DND-41 (cell line): ENCODE measurements at regions not wholly inside any gene's neighbourhood (a gene's known extent, or its start where the extent isn't known, plus 50 kb on each side); places are given as distances from the start of the nearest gene placed in this dataset.

Experiments
- ATAC-seq: fragments of 200-7000 bp; cut with Tn5 transposase; 3 replicates; pipeline ENCODE4 v1.9.1; 2021; ENCODE audit warnings: low read depth; ENCODE audit not compliant: insufficient read depth
- DNase-seq: peaks from one replicate; pipeline ENCODE4 v3.0.0-alpha.2; 2020
- H2AFZ ChIP-seq: 2 replicates; pipeline ENCODE4 v1.6.0; 2012; ENCODE audit warnings: low read depth, low read length
- H3K27ac ChIP-seq: 2 replicates; pipeline ENCODE4 v1.5.1; 2012; ENCODE audit warnings: low read length, inconsistent platforms
- H3K27me3 ChIP-seq: fragments of 200-600 bp; sonication (generic); 2 replicates; pipeline ENCODE4 v1.6.0; 2012; ENCODE audit warnings: low read length, mild to moderate bottlenecking, inconsistent platforms; ENCODE audit not compliant: insufficient read depth, poor library complexity
- H3K36me3 ChIP-seq: 2 replicates; pipeline ENCODE4 v1.5.1; 2012; ENCODE audit warnings: low read length, inconsistent platforms; ENCODE audit not compliant: insufficient read depth
- H3K4me1 ChIP-seq: 2 replicates; pipeline ENCODE4 v1.5.1; 2012; ENCODE audit warnings: mild to moderate bottlenecking, low read length; ENCODE audit not compliant: insufficient read depth
- H3K4me2 ChIP-seq: 2 replicates; pipeline ENCODE4 v1.6.0; 2012; ENCODE audit warnings: mild to moderate bottlenecking, moderate library complexity, low read length, inconsistent platforms; ENCODE audit not compliant: insufficient read depth
- H3K4me3 ChIP-seq, 2 experiments: fragments of 200-600 bp in 1 of 2; shearing (Covaris generic) in 1 of 2; 2 replicates each; pipeline ENCODE4 v1.5.1; 2012 to 2016; ENCODE audit warnings: inconsistent platforms in 2 of 2, low read length in 2 of 2, mild to moderate bottlenecking in 2 of 2, low read depth in 1 of 2, moderate library complexity in 1 of 2
- H3K79me2 ChIP-seq: 2 replicates; pipeline ENCODE4 v1.6.0; 2012; ENCODE audit warnings: low read length, inconsistent platforms; ENCODE audit not compliant: insufficient read depth
- H3K9ac ChIP-seq: 2 replicates; pipeline ENCODE4 v1.6.0; 2012; ENCODE audit warnings: low read depth, mild to moderate bottlenecking, inconsistent platforms, low read length, moderate library complexity
- H3K9me3 ChIP-seq: 2 replicates; pipeline ENCODE4 v1.5.1; 2012; ENCODE audit warnings: low read length, moderate library complexity, mild to moderate bottlenecking, inconsistent platforms; ENCODE audit not compliant: insufficient read depth, severe bottlenecking
- H4K20me1 ChIP-seq: 2 replicates; pipeline ENCODE4 v1.6.0; 2012; ENCODE audit warnings: low read length; ENCODE audit not compliant: insufficient read depth
- EZH2 ChIP-seq: IDR thresholded peaks from 3 replicates; pipeline ENCODE4 v1.6.1; 2012; ENCODE audit warnings: borderline replicate concordance, low read depth, mild to moderate bottlenecking, moderate library complexity, low read length, inconsistent platforms; ENCODE audit not compliant: severe bottlenecking
- TF ChIP-seq, protein P1 (sequence below): IDR thresholded peaks from 2 replicates; pipeline ENCODE4 v1.5.1; 2012; ENCODE audit warnings: borderline replicate concordance, low read length, moderate library complexity, mild to moderate bottlenecking; ENCODE audit not compliant: poor library complexity, severe bottlenecking; ENCODE audit errors: extremely low read depth

DNA sequence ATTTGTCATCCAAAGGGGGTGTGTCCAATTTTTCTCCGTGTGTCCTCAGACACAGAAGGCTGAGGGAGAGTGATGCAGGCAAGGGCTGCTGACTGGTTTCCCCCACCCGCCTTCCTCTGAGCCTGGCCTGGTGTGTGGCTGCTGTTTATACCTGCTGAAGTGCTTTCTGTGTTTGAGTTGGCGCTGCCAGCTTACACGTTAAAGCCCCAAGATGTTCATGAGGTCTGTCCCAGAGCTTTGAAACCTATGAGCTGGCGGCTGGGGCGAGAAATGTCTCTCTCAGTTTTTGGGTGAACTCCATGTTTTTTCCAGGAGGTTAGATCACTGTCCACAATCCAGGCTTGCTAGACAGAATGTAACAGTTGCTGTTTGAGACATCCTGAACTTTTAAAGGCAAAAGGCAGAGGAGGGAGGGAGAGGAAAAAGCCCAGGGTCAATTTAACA lies 69.0 kb upstream of the CCN2 start:
- no peaks in the 10 kb centered on the region for H3K79me2 ChIP-seq
- ATAC-seq, result no peak
- H3K9ac ChIP-seq, result no peak overlapping the region
- no peak overlapping the region for H3K4me3 ChIP-seq
- no peaks in the 10 kb centered on the region for H3K36me3 ChIP-seq
- H4K20me1 ChIP-seq, result no peaks in the 10 kb centered on the region
- H3K27ac ChIP-seq, result no peak overlapping the region
- no peaks in the 10 kb centered on the region for H3K9me3 ChIP-seq
- DNase-seq, result no peak
- H2AFZ ChIP-seq, result no peak overlapping the region
- TF ChIP-seq, protein P1, sequence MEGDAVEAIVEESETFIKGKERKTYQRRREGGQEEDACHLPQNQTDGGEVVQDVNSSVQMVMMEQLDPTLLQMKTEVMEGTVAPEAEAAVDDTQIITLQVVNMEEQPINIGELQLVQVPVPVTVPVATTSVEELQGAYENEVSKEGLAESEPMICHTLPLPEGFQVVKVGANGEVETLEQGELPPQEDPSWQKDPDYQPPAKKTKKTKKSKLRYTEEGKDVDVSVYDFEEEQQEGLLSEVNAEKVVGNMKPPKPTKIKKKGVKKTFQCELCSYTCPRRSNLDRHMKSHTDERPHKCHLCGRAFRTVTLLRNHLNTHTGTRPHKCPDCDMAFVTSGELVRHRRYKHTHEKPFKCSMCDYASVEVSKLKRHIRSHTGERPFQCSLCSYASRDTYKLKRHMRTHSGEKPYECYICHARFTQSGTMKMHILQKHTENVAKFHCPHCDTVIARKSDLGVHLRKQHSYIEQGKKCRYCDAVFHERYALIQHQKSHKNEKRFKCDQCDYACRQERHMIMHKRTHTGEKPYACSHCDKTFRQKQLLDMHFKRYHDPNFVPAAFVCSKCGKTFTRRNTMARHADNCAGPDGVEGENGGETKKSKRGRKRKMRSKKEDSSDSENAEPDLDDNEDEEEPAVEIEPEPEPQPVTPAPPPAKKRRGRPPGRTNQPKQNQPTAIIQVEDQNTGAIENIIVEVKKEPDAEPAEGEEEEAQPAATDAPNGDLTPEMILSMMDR, result no peak
- TF ChIP-seq EZH2, result no peak
- no peak overlapping the region for H3K4me2 ChIP-seq
- no peaks in the 10 kb centered on the region for H3K4me1 ChIP-seq
- no peaks in the 10 kb centered on the region for H3K27me3 ChIP-seq

DNA sequence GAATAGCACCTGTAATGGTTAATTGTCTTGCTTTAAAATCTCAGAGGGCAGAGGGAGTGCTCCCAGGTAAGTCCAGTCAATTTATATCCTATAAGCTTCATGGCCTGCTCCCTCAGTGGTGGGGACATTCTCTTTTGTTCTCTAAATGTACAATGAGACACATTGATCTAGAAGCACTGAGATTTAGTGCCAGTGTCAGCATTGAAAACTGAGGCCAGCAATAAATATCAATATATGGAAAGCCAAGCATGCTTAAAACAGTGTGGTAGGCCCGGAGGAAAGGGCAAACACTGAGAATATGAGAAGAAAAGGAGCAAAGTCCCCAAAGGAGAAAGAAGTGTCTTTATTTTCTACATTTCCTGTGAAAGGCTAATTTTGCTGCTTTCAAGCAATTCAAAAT lies 68.4 kb upstream of the CCN2 start:
- ATAC-seq, result no peak
- Histone ChIP-seq H3K4me3 (no peak overlapping the region), H3K9me3 (no peaks in the 10 kb centered on the region), H2AFZ (no peak overlapping the region), H3K4me1 (no peaks in the 10 kb centered on the region), H3K9ac (no peak overlapping the region), H4K20me1 (no peaks in the 10 kb centered on the region), H3K27me3 (no peaks in the 10 kb centered on the region), H3K36me3 (no peaks in the 10 kb centered on the region), H3K27ac (no peak overlapping the region), H3K79me2 (no peaks in the 10 kb centered on the region), H3K4me2 (no peak overlapping the region)
- DNase-seq, result no peak
- TF ChIP-seq, protein P1, result no peak
- TF ChIP-seq EZH2, result no peak

GRCh38 chr6:132017942-132018341 lies 66.8 kb upstream of the CCN2 start:
- Histone ChIP-seq H3K27ac (no peak overlapping the region), H3K4me2 (no peak overlapping the region), H3K79me2 (no peaks in the 10 kb centered on the region), H3K4me1 (no peaks in the 10 kb centered on the region), H2AFZ (no peak overlapping the region), H4K20me1 (no peaks in the 10 kb centered on the region), H3K27me3 (no peaks in the 10 kb centered on the region), H3K9me3 (no peaks in the 10 kb centered on the region), H3K9ac (no peak overlapping the region), H3K4me3 (no peak overlapping the region), H3K36me3 (no peaks in the 10 kb centered on the region)
- TF ChIP-seq EZH2, result no peak
- TF ChIP-seq, protein P1, result no peak
- no peak for ATAC-seq
- DNase-seq, result no peak

DNA sequence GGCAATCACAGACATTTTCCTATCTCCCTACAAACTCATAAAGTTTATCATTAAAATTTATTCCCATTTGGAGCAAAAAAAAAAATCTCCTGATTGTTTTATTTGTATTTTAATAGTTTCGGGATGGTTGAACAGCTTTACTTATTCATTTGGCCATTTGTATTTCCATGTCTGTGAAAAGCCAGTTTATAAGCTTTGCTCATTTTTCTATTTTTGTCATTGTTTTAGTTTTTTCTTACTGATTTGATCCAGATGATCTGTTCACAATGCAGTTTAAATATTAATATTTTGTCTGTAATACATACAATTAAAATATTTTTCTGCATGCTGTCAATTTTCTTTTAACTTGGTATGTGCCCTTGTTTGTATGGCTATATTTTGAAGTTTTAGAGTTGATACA lies 65.2 kb upstream of the CCN2 start:
- Histone ChIP-seq H2AFZ (no peak overlapping the region), H3K9ac (no peak overlapping the region), H3K4me2 (no peak overlapping the region), H3K27ac (no peak overlapping the region), H4K20me1 (no peaks in the 10 kb centered on the region), H3K4me3 (no peak overlapping the region), H3K27me3 (no peaks in the 10 kb centered on the region), H3K36me3 (no peaks in the 10 kb centered on the region), H3K79me2 (no peaks in the 10 kb centered on the region), H3K9me3 (no peaks in the 10 kb centered on the region), H3K4me1 (no peaks in the 10 kb centered on the region)
- TF ChIP-seq, protein P1, result no peak
- no peak for TF ChIP-seq EZH2
- ATAC-seq (no peak), DNase-seq (no peak)
